ENCODE measurements at regions not wholly inside any gene's neighbourhood (a gene's known extent, or its start where the extent isn't known, plus 50 kb on each side); places are given as distances from the start of the nearest gene placed in this dataset.

DNA sequence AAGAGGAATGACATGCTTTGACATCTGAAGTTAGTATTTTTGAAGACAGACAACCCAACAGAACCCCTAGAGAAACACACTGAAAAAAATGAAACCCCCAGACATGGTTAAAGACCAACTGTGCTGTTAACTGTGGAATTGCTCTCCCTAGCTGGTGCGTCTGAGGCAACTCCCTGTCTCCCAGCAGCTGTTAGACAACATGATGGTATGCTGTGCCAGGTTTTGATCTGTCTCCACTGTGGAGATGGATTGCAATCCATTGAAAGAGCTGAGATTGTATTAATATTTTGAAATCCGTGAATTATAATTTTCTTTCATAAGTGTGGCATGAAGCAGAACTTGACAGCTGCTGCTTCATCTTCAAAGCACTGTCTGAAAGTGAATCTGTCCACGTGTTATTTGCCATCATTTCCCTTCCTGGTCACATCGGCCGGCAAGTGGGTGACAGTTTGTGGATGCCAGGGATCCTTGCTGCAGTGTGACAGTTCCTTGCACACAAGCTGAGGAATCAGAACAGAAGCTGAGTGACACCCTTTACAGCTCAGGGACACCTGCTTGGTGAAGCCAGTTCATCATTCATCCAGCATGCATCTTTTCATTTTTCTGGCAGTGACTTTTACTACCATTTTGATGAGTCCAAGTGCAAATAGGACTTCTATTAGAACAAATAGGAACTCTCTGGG lies 58.2 kb upstream of the ACSL3 start:
- TF ChIP-seq, protein P1, sequence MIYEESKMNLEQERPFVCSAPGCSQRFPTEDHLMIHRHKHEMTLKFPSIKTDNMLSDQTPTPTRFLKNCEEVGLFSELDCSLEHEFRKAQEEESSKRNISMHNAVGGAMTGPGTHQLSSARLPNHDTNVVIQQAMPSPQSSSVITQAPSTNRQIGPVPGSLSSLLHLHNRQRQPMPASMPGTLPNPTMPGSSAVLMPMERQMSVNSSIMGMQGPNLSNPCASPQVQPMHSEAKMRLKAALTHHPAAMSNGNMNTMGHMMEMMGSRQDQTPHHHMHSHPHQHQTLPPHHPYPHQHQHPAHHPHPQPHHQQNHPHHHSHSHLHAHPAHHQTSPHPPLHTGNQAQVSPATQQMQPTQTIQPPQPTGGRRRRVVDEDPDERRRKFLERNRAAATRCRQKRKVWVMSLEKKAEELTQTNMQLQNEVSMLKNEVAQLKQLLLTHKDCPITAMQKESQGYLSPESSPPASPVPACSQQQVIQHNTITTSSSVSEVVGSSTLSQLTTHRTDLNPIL (CRISPR knock-in tag; IDR thresholded peaks at IDR 0.05; ENCODE audit: low read depth), result no peak
- TF ChIP-seq ARNTL (CRISPR knock-in tag; IDR thresholded peaks at IDR 0.05; ENCODE audit: borderline replicate concordance, low read depth) (no peak), ZFP3 (CRISPR knock-in tag; IDR thresholded peaks at IDR 0.05) (no peak)
- TF ChIP-seq, protein P2, sequence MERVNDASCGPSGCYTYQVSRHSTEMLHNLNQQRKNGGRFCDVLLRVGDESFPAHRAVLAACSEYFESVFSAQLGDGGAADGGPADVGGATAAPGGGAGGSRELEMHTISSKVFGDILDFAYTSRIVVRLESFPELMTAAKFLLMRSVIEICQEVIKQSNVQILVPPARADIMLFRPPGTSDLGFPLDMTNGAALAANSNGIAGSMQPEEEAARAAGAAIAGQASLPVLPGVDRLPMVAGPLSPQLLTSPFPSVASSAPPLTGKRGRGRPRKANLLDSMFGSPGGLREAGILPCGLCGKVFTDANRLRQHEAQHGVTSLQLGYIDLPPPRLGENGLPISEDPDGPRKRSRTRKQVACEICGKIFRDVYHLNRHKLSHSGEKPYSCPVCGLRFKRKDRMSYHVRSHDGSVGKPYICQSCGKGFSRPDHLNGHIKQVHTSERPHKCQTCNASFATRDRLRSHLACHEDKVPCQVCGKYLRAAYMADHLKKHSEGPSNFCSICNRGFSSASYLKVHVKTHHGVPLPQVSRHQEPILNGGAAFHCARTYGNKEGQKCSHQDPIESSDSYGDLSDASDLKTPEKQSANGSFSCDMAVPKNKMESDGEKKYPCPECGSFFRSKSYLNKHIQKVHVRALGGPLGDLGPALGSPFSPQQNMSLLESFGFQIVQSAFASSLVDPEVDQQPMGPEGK (CRISPR knock-in tag; IDR thresholded peaks at IDR 0.05; ENCODE audit: borderline replicate concordance), result no peak
- no peak for ATAC-seq

DNA sequence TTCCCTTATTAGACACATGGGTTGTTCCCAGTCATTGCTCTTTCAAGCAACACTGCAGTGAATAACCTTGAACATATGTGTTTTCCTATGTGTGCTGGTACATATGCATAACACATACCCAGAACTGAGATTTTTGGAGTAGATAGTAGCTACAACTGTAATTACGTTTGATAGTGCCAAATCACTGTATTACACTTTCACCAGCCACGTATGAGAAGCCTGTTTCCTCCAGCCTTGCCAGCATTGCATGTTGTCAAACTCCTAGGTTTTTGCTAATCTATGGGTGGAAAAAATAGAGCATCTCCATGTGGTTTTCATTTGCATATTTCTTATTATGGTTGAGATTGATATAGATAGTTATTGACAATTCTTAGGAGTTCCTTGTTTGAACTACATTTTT lies 56.5 kb upstream of the ACSL3 start:
- TF ChIP-seq ZNF565 (CRISPR knock-in tag; conservative IDR thresholded peaks at IDR 0.05; ENCODE audit: low read depth), result no peak
- TF ChIP-seq ARNTL (CRISPR knock-in tag; IDR thresholded peaks at IDR 0.05; ENCODE audit: borderline replicate concordance, low read depth), result no peak
- TF ChIP-seq, protein P3, sequence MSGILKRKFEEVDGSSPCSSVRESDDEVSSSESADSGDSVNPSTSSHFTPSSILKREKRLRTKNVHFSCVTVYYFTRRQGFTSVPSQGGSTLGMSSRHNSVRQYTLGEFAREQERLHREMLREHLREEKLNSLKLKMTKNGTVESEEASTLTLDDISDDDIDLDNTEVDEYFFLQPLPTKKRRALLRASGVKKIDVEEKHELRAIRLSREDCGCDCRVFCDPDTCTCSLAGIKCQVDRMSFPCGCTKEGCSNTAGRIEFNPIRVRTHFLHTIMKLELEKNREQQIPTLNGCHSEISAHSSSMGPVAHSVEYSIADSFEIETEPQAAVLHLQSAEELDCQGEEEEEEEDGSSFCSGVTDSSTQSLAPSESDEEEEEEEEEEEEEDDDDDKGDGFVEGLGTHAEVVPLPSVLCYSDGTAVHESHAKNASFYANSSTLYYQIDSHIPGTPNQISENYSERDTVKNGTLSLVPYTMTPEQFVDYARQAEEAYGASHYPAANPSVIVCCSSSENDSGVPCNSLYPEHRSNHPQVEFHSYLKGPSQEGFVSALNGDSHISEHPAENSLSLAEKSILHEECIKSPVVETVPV (CRISPR knock-in tag; IDR thresholded peaks at IDR 0.05), result no peak
- no peak for TF ChIP-seq SNAI2 (CRISPR knock-in tag; IDR thresholded peaks at IDR 0.05)
- TF ChIP-seq CSDC2 (CRISPR knock-in tag; IDR thresholded peaks at IDR 0.05), result no peak
- TF ChIP-seq, protein P4, sequence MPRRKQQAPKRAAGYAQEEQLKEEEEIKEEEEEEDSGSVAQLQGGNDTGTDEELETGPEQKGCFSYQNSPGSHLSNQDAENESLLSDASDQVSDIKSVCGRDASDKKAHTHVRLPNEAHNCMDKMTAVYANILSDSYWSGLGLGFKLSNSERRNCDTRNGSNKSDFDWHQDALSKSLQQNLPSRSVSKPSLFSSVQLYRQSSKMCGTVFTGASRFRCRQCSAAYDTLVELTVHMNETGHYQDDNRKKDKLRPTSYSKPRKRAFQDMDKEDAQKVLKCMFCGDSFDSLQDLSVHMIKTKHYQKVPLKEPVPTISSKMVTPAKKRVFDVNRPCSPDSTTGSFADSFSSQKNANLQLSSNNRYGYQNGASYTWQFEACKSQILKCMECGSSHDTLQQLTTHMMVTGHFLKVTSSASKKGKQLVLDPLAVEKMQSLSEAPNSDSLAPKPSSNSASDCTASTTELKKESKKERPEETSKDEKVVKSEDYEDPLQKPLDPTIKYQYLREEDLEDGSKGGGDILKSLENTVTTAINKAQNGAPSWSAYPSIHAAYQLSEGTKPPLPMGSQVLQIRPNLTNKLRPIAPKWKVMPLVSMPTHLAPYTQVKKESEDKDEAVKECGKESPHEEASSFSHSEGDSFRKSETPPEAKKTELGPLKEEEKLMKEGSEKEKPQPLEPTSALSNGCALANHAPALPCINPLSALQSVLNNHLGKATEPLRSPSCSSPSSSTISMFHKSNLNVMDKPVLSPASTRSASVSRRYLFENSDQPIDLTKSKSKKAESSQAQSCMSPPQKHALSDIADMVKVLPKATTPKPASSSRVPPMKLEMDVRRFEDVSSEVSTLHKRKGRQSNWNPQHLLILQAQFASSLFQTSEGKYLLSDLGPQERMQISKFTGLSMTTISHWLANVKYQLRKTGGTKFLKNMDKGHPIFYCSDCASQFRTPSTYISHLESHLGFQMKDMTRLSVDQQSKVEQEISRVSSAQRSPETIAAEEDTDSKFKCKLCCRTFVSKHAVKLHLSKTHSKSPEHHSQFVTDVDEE (CRISPR knock-in tag; IDR thresholded peaks at IDR 0.05), result no peak
- TF ChIP-seq OSR1 (CRISPR knock-in tag; IDR thresholded peaks at IDR 0.05), result no peak
- TF ChIP-seq GLIS3 (CRISPR knock-in tag; IDR thresholded peaks at IDR 0.05), result no peak
- TF ChIP-seq ZNF8 (CRISPR knock-in tag; IDR thresholded peaks at IDR 0.05), result no peak
- TF ChIP-seq ZC3H10 (CRISPR knock-in tag; IDR thresholded peaks at IDR 0.05), result no peak
- TF ChIP-seq ZFP3 (CRISPR knock-in tag; IDR thresholded peaks at IDR 0.05), result no peak
- TF ChIP-seq, protein P2 (CRISPR knock-in tag; IDR thresholded peaks at IDR 0.05; ENCODE audit: borderline replicate concordance), result no peak
- no peak for TF ChIP-seq TOX (CRISPR knock-in tag; IDR thresholded peaks at IDR 0.05; ENCODE audit: borderline replicate concordance)
- TF ChIP-seq, protein P5, sequence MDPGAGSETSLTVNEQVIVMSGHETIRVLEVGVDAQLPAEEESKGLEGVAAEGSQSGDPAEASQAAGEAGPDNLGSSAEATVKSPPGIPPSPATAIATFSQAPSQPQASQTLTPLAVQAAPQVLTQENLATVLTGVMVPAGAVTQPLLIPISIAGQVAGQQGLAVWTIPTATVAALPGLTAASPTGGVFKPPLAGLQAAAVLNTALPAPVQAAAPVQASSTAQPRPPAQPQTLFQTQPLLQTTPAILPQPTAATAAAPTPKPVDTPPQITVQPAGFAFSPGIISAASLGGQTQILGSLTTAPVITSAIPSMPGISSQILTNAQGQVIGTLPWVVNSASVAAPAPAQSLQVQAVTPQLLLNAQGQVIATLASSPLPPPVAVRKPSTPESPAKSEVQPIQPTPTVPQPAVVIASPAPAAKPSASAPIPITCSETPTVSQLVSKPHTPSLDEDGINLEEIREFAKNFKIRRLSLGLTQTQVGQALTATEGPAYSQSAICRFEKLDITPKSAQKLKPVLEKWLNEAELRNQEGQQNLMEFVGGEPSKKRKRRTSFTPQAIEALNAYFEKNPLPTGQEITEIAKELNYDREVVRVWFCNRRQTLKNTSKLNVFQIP (CRISPR knock-in tag; IDR thresholded peaks at IDR 0.05; ENCODE audit: borderline replicate concordance, low read depth), result no peak
- TF ChIP-seq PPARA (CRISPR knock-in tag; IDR thresholded peaks at IDR 0.05; ENCODE audit: borderline replicate concordance), result no peak
- no peak for ATAC-seq

DNA sequence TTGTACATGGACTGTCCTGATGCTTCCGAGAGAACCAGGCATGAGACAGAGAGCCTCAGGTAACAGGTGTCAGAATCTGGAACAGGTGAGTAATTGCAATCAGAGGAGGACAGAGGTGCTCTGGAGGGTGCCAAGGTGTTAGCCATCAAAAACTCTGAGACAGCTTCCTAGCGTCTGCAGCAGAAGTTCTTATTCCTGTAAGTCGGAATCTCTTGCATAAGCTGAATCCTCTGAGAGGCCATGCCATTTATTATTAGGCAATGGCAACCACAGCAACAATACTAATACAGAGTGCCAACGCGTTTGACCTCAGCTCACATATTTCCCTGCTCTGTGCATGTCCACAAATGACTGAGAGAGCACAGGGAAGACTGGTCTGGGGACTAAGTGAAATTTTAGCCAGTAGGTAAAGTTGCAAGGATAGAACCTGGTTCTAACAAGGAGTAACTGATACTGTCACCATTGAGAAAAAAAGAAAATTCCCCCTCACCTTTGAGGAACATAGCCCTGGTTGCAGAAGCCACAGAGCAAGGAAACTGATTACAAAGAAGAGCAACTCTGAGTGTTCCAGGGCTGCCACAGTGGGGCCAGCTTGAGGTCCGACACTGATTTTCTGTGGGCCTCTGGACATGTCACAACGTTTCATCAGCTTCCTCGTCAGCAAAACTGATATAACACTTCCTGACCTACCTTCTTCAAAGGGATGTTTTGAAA lies 55.1 kb upstream of the ACSL3 start:
- no peak for TF ChIP-seq ZNF565 (CRISPR knock-in tag; conservative IDR thresholded peaks at IDR 0.05; ENCODE audit: low read depth)
- TF ChIP-seq OSR1 (CRISPR knock-in tag; IDR thresholded peaks at IDR 0.05), result no peak
- TF ChIP-seq, protein P4 (CRISPR knock-in tag; IDR thresholded peaks at IDR 0.05), result no peak
- TF ChIP-seq ZNF70 (CRISPR knock-in tag; IDR thresholded peaks at IDR 0.05), result no peak
- no peak for TF ChIP-seq TOX (CRISPR knock-in tag; IDR thresholded peaks at IDR 0.05; ENCODE audit: borderline replicate concordance)
- TF ChIP-seq GLIS3 (CRISPR knock-in tag; IDR thresholded peaks at IDR 0.05), result no peak
- ATAC-seq, result no peak

Measured in SK-N-SH treated with all-trans-retinoic acid at 6 μM for 48 hours (cell line).